Transverse colon (tissue), 4 donors: ENCODE measurements at regions not wholly inside any gene's neighbourhood (a gene's known extent, or its start where the extent isn't known, plus 50 kb on each side); places are given as distances from the start of the nearest gene placed in this dataset.

ENCODE experiments used
- DNase-seq: peaks from one replicate; pipeline ENCODE4 v3.0.0-alpha.2; 2019
- H3K27ac ChIP-seq, 4 donors: fragments of 200-600 bp; sonication (generic); 2 replicates each; pipeline ENCODE4 v1.5.1; 2016 to 2018; ENCODE audit warnings: inconsistent platforms in 4 of 4
- H3K27me3 ChIP-seq: fragments of 200-600 bp; sonication (generic); 2 replicates; pipeline ENCODE4 v1.5.1; 2017; ENCODE audit warnings: inconsistent platforms
- H3K36me3 ChIP-seq, 4 donors: fragments of 200-600 bp; sonication (generic); 2 replicates each; pipeline ENCODE4 v1.5.1; 2017 to 2019; ENCODE audit warnings: inconsistent platforms in 4 of 4
- H3K4me1 ChIP-seq, 4 donors: fragments of 200-600 bp; sonication (generic); 2 replicates each; pipeline ENCODE4 v1.5.1; 2017 to 2020; ENCODE audit warnings: inconsistent platforms in 4 of 4
- H3K4me3 ChIP-seq, 4 donors: fragments of 200-600 bp; sonication (generic); 1 replicate in 1 of 4; 2 replicates in 3 of 4; pipeline versions ENCODE4 v1.5.1 to v1.6.1; 2017 to 2019; ENCODE audit warnings: inconsistent platforms in 4 of 4
- H3K9me3 ChIP-seq, 2 donors: fragments of 200-600 bp; sonication (generic); 2 replicates each; pipeline ENCODE4 v1.5.1; 2017 to 2019; ENCODE audit warnings: inconsistent platforms in 2 of 2
- CTCF ChIP-seq, 5 experiments: fragments of 200-600 bp in 3 of 5; fragments of 450-650 bp in 2 of 5; sonication (generic) in 3 of 5; IDR thresholded peaks; 1 replicate in 2 of 5; 2 replicates in 3 of 5; pipeline ENCODE4 v1.5.1; 2016 to 2017; ENCODE audit warnings: antibody characterized with exemption in 5 of 5, inconsistent platforms in 3 of 5, mild to moderate bottlenecking in 2 of 5, moderate library complexity in 1 of 5
- EP300 ChIP-seq: sonication (generic); formaldehyde crosslinking; IDR thresholded peaks from one replicate; pipeline ENCODE4 v1.6.1; 2017; ENCODE audit warnings: antibody characterized with exemption, low read depth
- POLR2A ChIP-seq: fragments of 450-650 bp; IDR thresholded peaks from one replicate; pipeline ENCODE4 v1.6.1; 2016; ENCODE audit warnings: antibody characterized with exemption, mild to moderate bottlenecking, moderate library complexity
- POLR2AphosphoS5 ChIP-seq, 3 donors: sonication (generic); formaldehyde crosslinking; IDR thresholded peaks; one replicate each; pipeline ENCODE4 v1.6.1; 2016; ENCODE audit warnings: antibody characterized with exemption in 3 of 3
- WGBS, 2 donors: methylation state at CpG; one replicate each; pipeline ENCODE4 v1.1.5; 2018; ENCODE audit warnings: low coverage in 1 of 2; 5-methylcytosine and 5-hydroxymethylcytosine counted together
- in situ Hi-C, 4 donors: fragments of 200-750 bp; cut with MboI; loops; one replicate each; pipeline versions ENCODE4 v1.15.0 to v1.15.1; 2017; ENCODE audit warnings: low sequenced_read_pairs in 3 of 4, low pct_ligation_motif_present in 1 of 4, low pct_unique_long_range_greater_than_20kb in 1 of 4
- intact Hi-C: fragments of 100-400 bp; cut with DNase I; formaldehyde crosslinking; loops from one replicate; pipeline ENCODE4 v1.15.1; 2023; ENCODE audit warnings: low total_unique reads

DNA sequence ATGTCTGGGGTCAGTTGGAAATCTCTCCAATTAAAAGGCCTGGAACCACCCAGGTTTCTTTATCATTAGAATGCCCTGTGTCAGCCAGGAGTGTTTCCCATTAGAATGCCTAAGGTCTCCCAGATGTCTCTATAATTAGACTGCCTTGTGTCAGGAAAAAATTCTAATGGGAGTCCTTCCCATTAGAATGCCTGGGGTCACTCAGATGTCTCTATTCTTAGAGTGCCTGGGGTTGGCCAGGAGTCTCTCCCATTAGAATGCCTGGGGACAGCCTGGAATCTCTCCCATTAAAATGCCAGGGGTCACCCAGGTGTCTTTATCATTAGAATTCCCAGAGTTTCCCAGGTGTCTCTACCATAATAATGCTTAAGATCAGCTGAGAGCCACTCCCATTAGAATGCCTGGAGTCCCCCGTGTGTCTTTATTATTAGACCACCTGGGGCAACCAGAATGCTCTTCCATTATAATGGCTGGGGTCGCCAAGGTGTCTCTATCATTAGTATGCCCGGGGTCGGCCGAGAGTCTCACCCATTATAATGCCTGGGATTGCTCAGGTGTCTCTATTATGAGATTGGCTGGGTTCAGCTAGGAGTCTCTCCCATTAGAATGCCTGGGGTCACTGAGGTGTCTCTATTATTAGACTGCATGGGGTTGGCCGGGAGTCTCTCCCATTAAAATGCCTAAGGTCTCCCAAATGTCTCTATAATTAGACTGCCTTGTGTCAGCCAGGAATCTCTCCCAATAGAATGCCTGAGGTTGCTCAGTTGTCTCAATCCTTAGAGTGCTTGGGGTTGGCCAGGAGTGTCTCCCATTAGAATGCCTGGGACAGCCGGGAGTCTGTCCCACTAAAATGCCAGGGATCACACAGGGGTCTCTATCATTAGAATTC is 2254.6 kb downstream of the TP53TG3F start:
- Histone ChIP-seq H3K4me1 (no peaks in the 10 kb centered on the region), H3K4me3 (no peak overlapping the region), H3K36me3 (no peaks in the 10 kb centered on the region), H3K27me3 (no peaks in the 10 kb centered on the region), H3K9me3 (peaks cover 16 to 31% of the 10 kb centered on the region in 2 donors), H3K27ac (no peak overlapping the region)
- no peak for TF ChIP-seq EP300
- TF ChIP-seq POLR2A, result no peak
- TF ChIP-seq CTCF (IDR thresholded peaks at IDR 0.05), result no peak
- no peak for TF ChIP-seq POLR2AphosphoS5 (IDR thresholded peaks at IDR 0.05)
- intact Hi-C loops (no loop called here), in situ Hi-C loops (no loop called here)
- DNase-seq, result no peak
- WGBS, 2 donors, result 63 to 100% methylated on average over 1 to 7 of the region's 7 CpGs

DNA sequence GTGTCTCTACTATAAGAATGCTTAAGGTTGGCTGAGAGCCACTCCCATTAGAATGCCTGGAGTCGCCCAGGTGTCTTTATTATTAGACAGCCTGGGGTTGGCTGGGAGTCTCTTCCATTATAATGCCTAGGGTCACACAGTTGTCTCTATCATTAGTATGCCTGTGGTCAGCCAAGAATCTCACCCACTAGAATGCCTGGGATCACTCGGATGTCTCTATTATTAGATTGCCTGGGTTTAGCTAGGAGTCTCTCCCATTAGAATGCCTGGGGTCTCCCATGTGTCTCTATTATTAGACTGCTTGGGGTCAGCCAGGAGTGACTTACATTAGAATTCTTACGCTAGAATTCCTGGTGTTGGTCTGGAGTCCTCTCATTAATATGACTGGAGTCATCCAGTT is 2255.3 kb downstream of the TP53TG3F start:
- 81% methylated on average over 3 of the region's 3 CpGs; no CpG with 5 or more reads in 1 of the 2 donors for WGBS, 2 donors
- Histone ChIP-seq H3K27me3 (no peaks in the 10 kb centered on the region), H3K4me3 (no peak overlapping the region), H3K27ac (no peak overlapping the region), H3K36me3 (no peaks in the 10 kb centered on the region), H3K4me1 (no peaks in the 10 kb centered on the region), H3K9me3 (peaks cover 16 to 31% of the 10 kb centered on the region in 2 donors)
- no peak for DNase-seq
- intact Hi-C loops (no loop called here), in situ Hi-C loops (no loop called here)
- TF ChIP-seq POLR2A, result no peak
- TF ChIP-seq POLR2AphosphoS5 (IDR thresholded peaks at IDR 0.05), result no peak
- no peak for TF ChIP-seq EP300
- TF ChIP-seq CTCF (IDR thresholded peaks at IDR 0.05), result no peak

DNA sequence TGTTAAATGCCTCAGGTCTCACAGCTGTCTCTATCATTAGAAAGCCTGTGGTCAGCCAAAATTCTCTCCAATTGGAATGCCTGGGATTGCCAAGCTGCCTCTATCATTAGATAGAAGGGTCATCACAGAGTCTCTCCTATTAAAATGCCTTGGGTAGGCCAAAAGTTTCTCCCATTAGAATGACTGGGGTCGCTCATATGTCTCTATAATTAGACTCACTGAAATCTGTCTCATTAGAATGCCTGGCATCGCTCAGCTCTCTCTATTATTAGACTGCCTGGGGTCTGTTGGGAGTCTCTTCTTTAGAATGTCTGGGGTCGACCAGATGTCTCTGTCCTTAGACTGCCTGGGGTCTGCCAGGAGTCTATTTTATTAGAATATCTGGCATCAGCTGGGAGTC is 2265.1 kb downstream of the TP53TG3F start:
- no peak overlapping the region for H3K27ac ChIP-seq
- 40 to 42% methylated on average over 3 of the region's 3 CpGs for WGBS, 2 donors
- H3K9me3 ChIP-seq, result peaks cover 0 to 17% of the 10 kb centered on the region in 2 donors
- TF ChIP-seq EP300, result no peak
- TF ChIP-seq POLR2AphosphoS5 (IDR thresholded peaks at IDR 0.05), result no peak
- no peak for TF ChIP-seq CTCF (IDR thresholded peaks at IDR 0.05)
- no peak for TF ChIP-seq POLR2A
- H3K36me3 ChIP-seq, result no peaks in the 10 kb centered on the region
- intact Hi-C loops (no loop called here), in situ Hi-C loops (no loop called here)
- H3K27me3 ChIP-seq, result no peaks in the 10 kb centered on the region
- H3K4me1 ChIP-seq, result no peaks in the 10 kb centered on the region
- H3K4me3 ChIP-seq, result no peak overlapping the region
- DNase-seq, result no peak

- intact Hi-C loops, result no loop called here
- WGBS, 2 donors, result 78% methylated on average over 6 of the region's 6 CpGs; no CpG with 5 or more reads in 1 of the 2 donors
- Histone ChIP-seq H3K27ac (no peak overlapping the region), H3K36me3 (no peaks in the 10 kb centered on the region), H3K9me3 (peaks cover 0 to 18% of the 10 kb centered on the region in 2 donors), H3K4me3 (no peak overlapping the region), H3K27me3 (no peaks in the 10 kb centered on the region), H3K4me1 (no peaks in the 10 kb centered on the region)
- TF ChIP-seq EP300, result no peak
- TF ChIP-seq POLR2A, result no peak
- no peak for TF ChIP-seq POLR2AphosphoS5 (IDR thresholded peaks at IDR 0.05)
- no peak for TF ChIP-seq CTCF (IDR thresholded peaks at IDR 0.05)
- in situ Hi-C loops, result no loop called here
- DNase-seq, result no peak
These were observed 2266.5 kb downstream of the TP53TG3F start for GRCh38 chr16:35725949-35726348.
